Lower leg skin (tissue), 3 donors: ENCODE measurements at regions not wholly inside any gene's neighbourhood (a gene's known extent, or its start where the extent isn't known, plus 50 kb on each side); places are given as distances from the start of the nearest gene placed in this dataset.
"Not testable (repeated sequence)": the region's sequence is repeated elsewhere in the genome, so short reads cannot be mapped to it uniquely, and the experiment has no call there.

Experiments
- POLR2A ChIP-seq, 2 donors: fragments of 450-650 bp; IDR thresholded peaks; one replicate each; pipeline ENCODE4 v1.6.1; 2016 to 2017; ENCODE audit warnings: antibody characterized with exemption in 2 of 2, mild to moderate bottlenecking in 1 of 2, moderate library complexity in 1 of 2
- TF ChIP-seq, protein P1 (sequence below), 3 donors: fragments of 450-650 bp; IDR thresholded peaks; one replicate each; pipeline ENCODE4 v1.5.1; 2016; ENCODE audit warnings: antibody characterized with exemption in 3 of 3, mild to moderate bottlenecking in 3 of 3, moderate library complexity in 2 of 3

DNA sequence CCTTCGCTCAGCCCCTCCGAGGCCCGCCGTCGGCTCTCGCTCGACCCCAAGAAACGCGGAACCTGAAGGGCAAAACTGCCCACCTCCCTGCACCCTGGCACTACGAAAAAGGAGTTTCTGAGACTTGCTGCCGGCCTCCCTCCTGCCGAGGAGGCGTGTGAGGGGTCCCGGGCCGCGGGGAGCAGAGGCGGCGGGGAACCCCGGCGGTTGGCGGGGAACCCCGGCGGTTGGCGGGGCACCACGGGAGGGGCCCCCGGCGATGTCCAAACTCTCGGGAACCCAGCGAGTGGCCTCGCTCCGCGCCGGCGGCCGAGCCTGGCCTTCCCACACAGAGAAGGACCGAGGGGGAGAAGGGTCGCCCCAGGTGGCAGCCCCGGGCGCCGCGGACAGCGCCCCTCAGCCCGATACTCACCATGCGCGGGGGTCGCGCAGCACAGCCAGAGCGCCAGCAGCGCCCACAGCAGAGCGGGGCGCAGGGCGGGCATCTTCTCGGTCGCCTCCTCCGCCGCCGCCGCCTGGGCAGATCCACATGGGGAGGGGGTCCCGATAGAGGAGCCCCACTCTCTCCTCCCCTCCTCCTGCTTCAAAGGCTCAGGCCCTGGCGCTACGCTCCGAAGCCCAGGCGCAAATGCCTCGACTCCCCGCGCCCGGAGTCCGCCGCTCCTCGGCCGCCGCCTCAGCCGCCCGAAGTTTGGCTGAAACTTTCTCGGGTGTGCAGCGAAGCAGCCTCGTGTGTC, 69.4 kb upstream of the NUDT4B start:
- TF ChIP-seq, protein P1, sequence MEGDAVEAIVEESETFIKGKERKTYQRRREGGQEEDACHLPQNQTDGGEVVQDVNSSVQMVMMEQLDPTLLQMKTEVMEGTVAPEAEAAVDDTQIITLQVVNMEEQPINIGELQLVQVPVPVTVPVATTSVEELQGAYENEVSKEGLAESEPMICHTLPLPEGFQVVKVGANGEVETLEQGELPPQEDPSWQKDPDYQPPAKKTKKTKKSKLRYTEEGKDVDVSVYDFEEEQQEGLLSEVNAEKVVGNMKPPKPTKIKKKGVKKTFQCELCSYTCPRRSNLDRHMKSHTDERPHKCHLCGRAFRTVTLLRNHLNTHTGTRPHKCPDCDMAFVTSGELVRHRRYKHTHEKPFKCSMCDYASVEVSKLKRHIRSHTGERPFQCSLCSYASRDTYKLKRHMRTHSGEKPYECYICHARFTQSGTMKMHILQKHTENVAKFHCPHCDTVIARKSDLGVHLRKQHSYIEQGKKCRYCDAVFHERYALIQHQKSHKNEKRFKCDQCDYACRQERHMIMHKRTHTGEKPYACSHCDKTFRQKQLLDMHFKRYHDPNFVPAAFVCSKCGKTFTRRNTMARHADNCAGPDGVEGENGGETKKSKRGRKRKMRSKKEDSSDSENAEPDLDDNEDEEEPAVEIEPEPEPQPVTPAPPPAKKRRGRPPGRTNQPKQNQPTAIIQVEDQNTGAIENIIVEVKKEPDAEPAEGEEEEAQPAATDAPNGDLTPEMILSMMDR (IDR thresholded peaks at IDR 0.05) = not testable (repeated sequence)
- TF ChIP-seq POLR2A (IDR thresholded peaks at IDR 0.05) = not testable (repeated sequence)
